HepG2 (cell line): ENCODE measurements at regions not wholly inside any gene's neighbourhood (a gene's known extent, or its start where the extent isn't known, plus 50 kb on each side); places are given as distances from the start of the nearest gene placed in this dataset.

Experiments used
- ATAC-seq: fragments of 200-7000 bp; cut with Tn5 transposase; 3 replicates; pipeline ENCODE4 v1.9.1; 2020; ENCODE audit warnings: mild to moderate bottlenecking, moderate library complexity
- BruUV-seq: library from RNA; stranded (reverse); fragments of 400-500 nt; replicated peaks from 2 replicates; lab custom pipeline; 2021; lab: Mats Ljungman, UMichigan
- CTCF ChIA-PET: fragments of 300-600 bp; formaldehyde crosslinking; extraction: SDS; loops from one replicate; lab custom pipeline; 2021; ENCODE audit warnings: low total read pairs, inconsistent platforms, low intra/inter-chr PET ratio; lab: Yijun Ruan, JAX
- POLR2A ChIA-PET: fragments of 350-600 bp; sonication (Branson Sonifier 250); formaldehyde crosslinking; loops from one replicate; lab custom pipeline; 2020; ENCODE audit warnings: antibody characterized with exemption, inconsistent platforms; lab: Yijun Ruan, JAX
- DNase-seq: peaks from one replicate; pipeline ENCODE4 v3.0.0-alpha.2; 2015; ENCODE audit warnings: low spot score
- FAIRE-seq: peaks from 3 replicates; lab custom pipeline; 2011; peaks lifted over from hg19 to GRCh38; lab: Jason Lieb, UNC
- H2AFZ ChIP-seq: one replicate; pipeline ENCODE4 v1.6.1; 2011; ENCODE audit warnings: low read length, inconsistent platforms
- H3K27ac ChIP-seq: fragments of 300-600 bp; 3 replicates; pipeline ENCODE4 v1.8.0; 2011; ENCODE audit warnings: mixed run types, mild to moderate bottlenecking, mixed read lengths, low read length, inconsistent platforms; ENCODE audit not compliant: insufficient read depth; ENCODE audit errors: extremely low read length
- H3K27me3 ChIP-seq, 2 experiments: fragments of 200-600 bp in 1 of 2; 2 replicates in 1 of 2; 3 replicates in 1 of 2; pipeline versions ENCODE4 v1.6.0 to v1.8.0; 2011; ENCODE audit warnings: low read length in 2 of 2, mild to moderate bottlenecking in 2 of 2, moderate library complexity in 2 of 2, inconsistent platforms in 1 of 2; ENCODE audit not compliant: insufficient read depth in 2 of 2, control insufficient read depth in 1 of 2
- H3K36me3 ChIP-seq, 2 experiments: fragments of 200-600 bp in 1 of 2; replicated peaks in 1 of 2; 2 replicates in 1 of 2; 3 replicates in 1 of 2; pipeline versions ENCODE4 v1.5.1 to v1.8.0; 2011; ENCODE audit warnings: low read length in 2 of 2, inconsistent platforms in 1 of 2; ENCODE audit not compliant: insufficient read depth in 2 of 2, control insufficient read depth in 1 of 2
- H3K4me1 ChIP-seq: 2 replicates; pipeline ENCODE4 v1.5.1; 2012; ENCODE audit warnings: low read length, inconsistent platforms; ENCODE audit not compliant: insufficient read depth
- H3K4me2 ChIP-seq: 2 replicates; pipeline ENCODE4 v1.6.0; 2011; ENCODE audit warnings: low read depth, low read length, inconsistent platforms
- H3K4me3 ChIP-seq, 3 experiments: fragments of 200-600 bp in 1 of 3; sonication (generic), shearing (Covaris generic) in 1 of 3; replicated peaks in 1 of 3; 2 replicates each; pipeline ENCODE4 v1.5.1; 2011 to 2016; ENCODE audit warnings: low read length in 3 of 3, inconsistent platforms in 2 of 3, low read depth in 2 of 3, mild to moderate bottlenecking in 2 of 3, control low read depth in 1 of 3, mixed read lengths in 1 of 3; ENCODE audit not compliant: insufficient read depth in 1 of 3
- H3K79me2 ChIP-seq: one replicate; pipeline ENCODE4 v1.6.1; 2011; ENCODE audit warnings: low read length, inconsistent platforms; ENCODE audit not compliant: insufficient read depth
- H3K9ac ChIP-seq: 2 replicates; pipeline ENCODE4 v1.6.0; 2011; ENCODE audit warnings: mild to moderate bottlenecking, low read depth, low read length, inconsistent platforms; ENCODE audit not compliant: insufficient read depth
- H3K9me3 ChIP-seq: 2 replicates; pipeline ENCODE4 v1.5.1; 2012; ENCODE audit warnings: mild to moderate bottlenecking, low read length
- H4K20me1 ChIP-seq: 2 replicates; pipeline ENCODE4 v1.6.0; 2011; ENCODE audit warnings: inconsistent platforms, mild to moderate bottlenecking, low read length, moderate library complexity; ENCODE audit not compliant: insufficient read depth
- CTCF ChIP-seq: sonication (generic); formaldehyde crosslinking; IDR thresholded peaks from 2 replicates; pipeline ENCODE4 v1.5.0; 2020; ENCODE audit warnings: mild to moderate bottlenecking, missing genetic modification reagents, moderate library complexity
- ESRRA ChIP-seq: sonication (generic); formaldehyde crosslinking; IDR thresholded peaks from 2 replicates; pipeline ENCODE4 v1.5.1; 2020; ENCODE audit warnings: mild to moderate bottlenecking, low read depth, missing genetic modification reagents
- NCOR1 ChIP-seq: fragments of 200-600 bp; sonication (generic); IDR thresholded peaks from 2 replicates; pipeline ENCODE4 v1.7.0; 2017; ENCODE audit warnings: antibody characterized with exemption, low read length, borderline replicate concordance
- ZNF124 ChIP-seq: sonication (generic); formaldehyde crosslinking; IDR thresholded peaks from 2 replicates; pipeline ENCODE4 v1.4.0; 2020; ENCODE audit warnings: missing genetic modification reagents
- ZNF136 ChIP-seq: sonication (generic); formaldehyde crosslinking; IDR thresholded peaks from 2 replicates; pipeline ENCODE4 v1.8.1; 2022; ENCODE audit warnings: low read depth, mild to moderate bottlenecking, moderate library complexity, missing genetic modification reagents
- ZNF331 ChIP-seq: sonication (generic); formaldehyde crosslinking; IDR thresholded peaks from 2 replicates; pipeline ENCODE4 v1.4.0; 2020; ENCODE audit warnings: missing genetic modification reagents
- ZNF678 ChIP-seq: sonication (generic); formaldehyde crosslinking; IDR thresholded peaks from 2 replicates; pipeline ENCODE4 v1.4.0; 2020; ENCODE audit warnings: mild to moderate bottlenecking, missing genetic modification reagents
- ZNF878 ChIP-seq: sonication (generic); formaldehyde crosslinking; IDR thresholded peaks from 2 replicates; pipeline ENCODE4 v1.8.1; 2023; ENCODE audit warnings: mild to moderate bottlenecking, missing genetic modification reagents, moderate library complexity
- ZSCAN29 ChIP-seq: sonication (generic); formaldehyde crosslinking; conservative IDR thresholded peaks from 2 replicates; pipeline ENCODE4 v1.4.0; 2020; ENCODE audit warnings: mild to moderate bottlenecking, missing genetic modification reagents
- WGBS: methylation state at CpG from one replicate; pipeline ENCODE4 v1.1.6; 2017; ENCODE audit warnings: low lambda C conversion rate; 5-methylcytosine and 5-hydroxymethylcytosine counted together
- in situ Hi-C: cut with HindIII; loops from 2 replicates; pipeline ENCODE4 v1.10.0; 2017; ENCODE audit warnings: low pct_unique_long_range_greater_than_20kb; ENCODE audit not compliant: extremely low pct_ligation_motif_present
- intact Hi-C: fragments of 100-400 bp; cut with micrococcal nuclease; formaldehyde crosslinking; loops from one replicate; pipeline ENCODE4 v1.10.0; 2022; ENCODE audit not compliant: unreplicated experiment

GRCh38 chr9:96025995-96026602 is 150.6 kb downstream of the ERCC6L2 start (continued):
- peak; percentile 49 for TF ChIP-seq CTCF (CRISPR knock-in tag)

- no peak for TF ChIP-seq ZNF124 (CRISPR knock-in tag)
- no peak for TF ChIP-seq NCOR1
- H3K4me2 ChIP-seq = no peak overlapping the region
- peaks cover 0 to 37% of the 10 kb centered on the region in 2 experiments; a peak in 4 of 5 replicates for H3K27me3 ChIP-seq
- ChIA-PET CTCF (no interaction called here), POLR2A (no interaction called here)
- H3K9ac ChIP-seq = no peak overlapping the region
- H4K20me1 ChIP-seq = no peaks in the 10 kb centered on the region
- intact Hi-C loops = no loop called here
- no peaks in the 10 kb centered on the region for H3K9me3 ChIP-seq
- FAIRE-seq (no peak), ATAC-seq (no peak), DNase-seq (no peak)
- H3K4me3 ChIP-seq = no peak overlapping the region
- H2AFZ ChIP-seq = no peak overlapping the region
- no peaks in the 10 kb centered on the region for H3K36me3 ChIP-seq
- no peak overlapping the region for H3K27ac ChIP-seq
- H3K4me1 ChIP-seq = peaks cover 4% of the 10 kb centered on the region; the same call in 1 of the 2 replicates
- H3K79me2 ChIP-seq = no peaks in the 10 kb centered on the region
- BruUV-seq = no TSS peak
- WGBS = 66% methylated on average over 5 of the region's 5 CpGs
- in situ Hi-C loops = no loop called here
These were observed 148.0 kb downstream of the ERCC6L2 start for GRCh38 chr9:96023486-96023885.

GRCh38 chr9:96022445-96023051 is 147.1 kb downstream of the ERCC6L2 start:
- no peaks in the 10 kb centered on the region for H4K20me1 ChIP-seq
- intact Hi-C loops = no loop called here
- FAIRE-seq (no peak), DNase-seq (no peak), ATAC-seq (no peak)
- ChIA-PET POLR2A (no interaction called here), CTCF (no interaction called here)
- H3K27me3 ChIP-seq = peaks cover 0 to 37% of the 10 kb centered on the region in 2 experiments; a peak in 4 of 5 replicates
- no peak overlapping the region for H3K4me2 ChIP-seq
- no peaks in the 10 kb centered on the region for H3K79me2 ChIP-seq
- no peak overlapping the region for H3K27ac ChIP-seq
- no peak for TF ChIP-seq ZNF678 (CRISPR knock-in tag)
- TF ChIP-seq ZSCAN29 (CRISPR knock-in tag) = no peak
- no peak for TF ChIP-seq ZNF878 (CRISPR knock-in tag)
- no peak for TF ChIP-seq ZNF331 (CRISPR knock-in tag)
- no peak for TF ChIP-seq ZNF136 (CRISPR knock-in tag)
- no peak for TF ChIP-seq ESRRA
- H3K4me1 ChIP-seq = peaks cover 4% of the 10 kb centered on the region; the same call in 1 of the 2 replicates
- H3K9ac ChIP-seq = no peak overlapping the region
- H3K4me3 ChIP-seq = no peak overlapping the region
- in situ Hi-C loops = no loop called here
- H2AFZ ChIP-seq = no peak overlapping the region
- WGBS = 80% methylated on average over 17 of the region's 26 CpGs
- no peaks in the 10 kb centered on the region for H3K36me3 ChIP-seq
- no TSS peak for BruUV-seq
- H3K9me3 ChIP-seq = no peaks in the 10 kb centered on the region
